H1 (cell line): ENCODE measurements at regions not wholly inside any gene's neighbourhood (a gene's known extent, or its start where the extent isn't known, plus 50 kb on each side); places are given as distances from the start of the nearest gene placed in this dataset.

Source experiments
- TAF1 ChIP-seq: IDR thresholded peaks from 2 replicates; pipeline ENCODE4 v1.6.1; 2011; ENCODE audit warnings: mild to moderate bottlenecking, low read depth, low read length
- TF ChIP-seq, protein P1 (sequence below): fragments of 300-600 bp; sonication (generic); IDR thresholded peaks from 2 replicates; pipeline ENCODE4 v1.7.1; 2012; ENCODE audit warnings: low read length, moderate library complexity, mild to moderate bottlenecking, inconsistent platforms; ENCODE audit not compliant: insufficient replicate concordance

DNA sequence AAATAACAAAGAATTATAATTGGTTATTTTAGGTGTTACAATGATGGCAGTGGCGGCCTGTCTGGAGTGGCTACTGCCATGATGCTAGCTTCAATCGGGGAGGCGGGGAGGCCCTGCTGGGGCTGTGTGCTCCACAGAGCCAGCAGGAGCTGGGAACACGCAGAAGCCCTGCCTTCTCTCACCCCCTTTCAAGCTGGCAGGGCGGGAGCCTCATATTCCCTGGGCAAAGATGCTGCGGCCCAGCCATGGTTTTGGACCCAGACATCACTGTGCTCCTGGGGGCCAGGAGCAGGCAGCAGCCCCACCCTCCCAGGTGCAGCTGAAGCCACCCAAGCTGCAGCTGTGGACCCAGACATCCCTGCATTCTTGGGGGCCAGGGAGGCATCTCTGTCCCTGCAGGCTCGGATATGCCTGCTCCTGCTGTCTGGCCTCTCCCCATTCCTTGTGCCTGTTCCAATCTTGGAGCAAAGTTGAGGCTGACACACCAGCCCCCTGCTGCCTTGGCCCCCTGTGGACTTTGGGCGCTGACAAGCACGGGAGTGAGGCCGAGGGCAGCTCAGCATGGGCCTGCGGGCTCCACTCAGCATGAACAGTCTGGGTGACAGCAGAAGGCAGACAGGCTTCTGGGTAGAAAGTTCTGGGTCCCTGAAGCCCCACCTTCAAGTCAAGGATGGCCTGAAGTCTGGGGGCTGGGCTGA is 263.1 kb upstream of the HTR2A start (continued):
- TF ChIP-seq, protein P1, sequence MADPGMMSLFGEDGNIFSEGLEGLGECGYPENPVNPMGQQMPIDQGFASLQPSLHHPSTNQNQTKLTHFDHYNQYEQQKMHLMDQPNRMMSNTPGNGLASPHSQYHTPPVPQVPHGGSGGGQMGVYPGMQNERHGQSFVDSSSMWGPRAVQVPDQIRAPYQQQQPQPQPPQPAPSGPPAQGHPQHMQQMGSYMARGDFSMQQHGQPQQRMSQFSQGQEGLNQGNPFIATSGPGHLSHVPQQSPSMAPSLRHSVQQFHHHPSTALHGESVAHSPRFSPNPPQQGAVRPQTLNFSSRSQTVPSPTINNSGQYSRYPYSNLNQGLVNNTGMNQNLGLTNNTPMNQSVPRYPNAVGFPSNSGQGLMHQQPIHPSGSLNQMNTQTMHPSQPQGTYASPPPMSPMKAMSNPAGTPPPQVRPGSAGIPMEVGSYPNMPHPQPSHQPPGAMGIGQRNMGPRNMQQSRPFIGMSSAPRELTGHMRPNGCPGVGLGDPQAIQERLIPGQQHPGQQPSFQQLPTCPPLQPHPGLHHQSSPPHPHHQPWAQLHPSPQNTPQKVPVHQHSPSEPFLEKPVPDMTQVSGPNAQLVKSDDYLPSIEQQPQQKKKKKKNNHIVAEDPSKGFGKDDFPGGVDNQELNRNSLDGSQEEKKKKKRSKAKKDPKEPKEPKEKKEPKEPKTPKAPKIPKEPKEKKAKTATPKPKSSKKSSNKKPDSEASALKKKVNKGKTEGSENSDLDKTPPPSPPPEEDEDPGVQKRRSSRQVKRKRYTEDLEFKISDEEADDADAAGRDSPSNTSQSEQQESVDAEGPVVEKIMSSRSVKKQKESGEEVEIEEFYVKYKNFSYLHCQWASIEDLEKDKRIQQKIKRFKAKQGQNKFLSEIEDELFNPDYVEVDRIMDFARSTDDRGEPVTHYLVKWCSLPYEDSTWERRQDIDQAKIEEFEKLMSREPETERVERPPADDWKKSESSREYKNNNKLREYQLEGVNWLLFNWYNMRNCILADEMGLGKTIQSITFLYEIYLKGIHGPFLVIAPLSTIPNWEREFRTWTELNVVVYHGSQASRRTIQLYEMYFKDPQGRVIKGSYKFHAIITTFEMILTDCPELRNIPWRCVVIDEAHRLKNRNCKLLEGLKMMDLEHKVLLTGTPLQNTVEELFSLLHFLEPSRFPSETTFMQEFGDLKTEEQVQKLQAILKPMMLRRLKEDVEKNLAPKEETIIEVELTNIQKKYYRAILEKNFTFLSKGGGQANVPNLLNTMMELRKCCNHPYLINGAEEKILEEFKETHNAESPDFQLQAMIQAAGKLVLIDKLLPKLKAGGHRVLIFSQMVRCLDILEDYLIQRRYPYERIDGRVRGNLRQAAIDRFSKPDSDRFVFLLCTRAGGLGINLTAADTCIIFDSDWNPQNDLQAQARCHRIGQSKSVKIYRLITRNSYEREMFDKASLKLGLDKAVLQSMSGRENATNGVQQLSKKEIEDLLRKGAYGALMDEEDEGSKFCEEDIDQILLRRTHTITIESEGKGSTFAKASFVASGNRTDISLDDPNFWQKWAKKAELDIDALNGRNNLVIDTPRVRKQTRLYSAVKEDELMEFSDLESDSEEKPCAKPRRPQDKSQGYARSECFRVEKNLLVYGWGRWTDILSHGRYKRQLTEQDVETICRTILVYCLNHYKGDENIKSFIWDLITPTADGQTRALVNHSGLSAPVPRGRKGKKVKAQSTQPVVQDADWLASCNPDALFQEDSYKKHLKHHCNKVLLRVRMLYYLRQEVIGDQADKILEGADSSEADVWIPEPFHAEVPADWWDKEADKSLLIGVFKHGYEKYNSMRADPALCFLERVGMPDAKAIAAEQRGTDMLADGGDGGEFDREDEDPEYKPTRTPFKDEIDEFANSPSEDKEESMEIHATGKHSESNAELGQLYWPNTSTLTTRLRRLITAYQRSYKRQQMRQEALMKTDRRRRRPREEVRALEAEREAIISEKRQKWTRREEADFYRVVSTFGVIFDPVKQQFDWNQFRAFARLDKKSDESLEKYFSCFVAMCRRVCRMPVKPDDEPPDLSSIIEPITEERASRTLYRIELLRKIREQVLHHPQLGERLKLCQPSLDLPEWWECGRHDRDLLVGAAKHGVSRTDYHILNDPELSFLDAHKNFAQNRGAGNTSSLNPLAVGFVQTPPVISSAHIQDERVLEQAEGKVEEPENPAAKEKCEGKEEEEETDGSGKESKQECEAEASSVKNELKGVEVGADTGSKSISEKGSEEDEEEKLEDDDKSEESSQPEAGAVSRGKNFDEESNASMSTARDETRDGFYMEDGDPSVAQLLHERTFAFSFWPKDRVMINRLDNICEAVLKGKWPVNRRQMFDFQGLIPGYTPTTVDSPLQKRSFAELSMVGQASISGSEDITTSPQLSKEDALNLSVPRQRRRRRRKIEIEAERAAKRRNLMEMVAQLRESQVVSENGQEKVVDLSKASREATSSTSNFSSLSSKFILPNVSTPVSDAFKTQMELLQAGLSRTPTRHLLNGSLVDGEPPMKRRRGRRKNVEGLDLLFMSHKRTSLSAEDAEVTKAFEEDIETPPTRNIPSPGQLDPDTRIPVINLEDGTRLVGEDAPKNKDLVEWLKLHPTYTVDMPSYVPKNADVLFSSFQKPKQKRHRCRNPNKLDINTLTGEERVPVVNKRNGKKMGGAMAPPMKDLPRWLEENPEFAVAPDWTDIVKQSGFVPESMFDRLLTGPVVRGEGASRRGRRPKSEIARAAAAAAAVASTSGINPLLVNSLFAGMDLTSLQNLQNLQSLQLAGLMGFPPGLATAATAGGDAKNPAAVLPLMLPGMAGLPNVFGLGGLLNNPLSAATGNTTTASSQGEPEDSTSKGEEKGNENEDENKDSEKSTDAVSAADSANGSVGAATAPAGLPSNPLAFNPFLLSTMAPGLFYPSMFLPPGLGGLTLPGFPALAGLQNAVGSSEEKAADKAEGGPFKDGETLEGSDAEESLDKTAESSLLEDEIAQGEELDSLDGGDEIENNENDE = no peak
- no peak for TF ChIP-seq TAF1
